C4-2B (cell line): ENCODE measurements at regions not wholly inside any gene's neighbourhood (a gene's known extent, or its start where the extent isn't known, plus 50 kb on each side); places are given as distances from the start of the nearest gene placed in this dataset.

ENCODE experiments used
- CTCF ChIP-seq: fragments of 450-650 bp; conservative IDR thresholded peaks from 2 replicates; pipeline ENCODE4 v1.5.1; 2017; ENCODE audit warnings: mild to moderate bottlenecking
- ZFX ChIP-seq: fragments of 450-650 bp; IDR thresholded peaks from 2 replicates; pipeline ENCODE4 v1.6.1; 2017

- TF ChIP-seq CTCF (no peak), ZFX (no peak)
Observed at GRCh38 chr22:27684901-27685300, 116.7 kb downstream of the MN1 start.
